NCI-H526 treated with DMSO at 0.1 percent for 48 hours (cell line): ENCODE measurements at regions not wholly inside any gene's neighbourhood (a gene's known extent, or its start where the extent isn't known, plus 50 kb on each side); places are given as distances from the start of the nearest gene placed in this dataset.
"Not testable (repeated sequence)": the region's sequence is repeated elsewhere in the genome, so short reads cannot be mapped to it uniquely, and the experiment has no call there.

ENCODE experiments used
- DNase-seq: peaks from one replicate; lab custom pipeline; 2025; lab: John Stamatoyannopoulos, UW

- DNase-seq: no peak
Measured at GRCh38 chr6:118719351-118720124, 68.1 kb upstream of the CEP85L start.

GRCh38 chr6:118718903-118719302 lies 67.5 kb upstream of the CEP85L start:
- no peak for DNase-seq

- DNase-seq: no peak
Measured at GRCh38 chr6:118718297-118718696, 66.9 kb upstream of the CEP85L start.

GRCh38 chr6:118717106-118717505 lies 65.7 kb upstream of the CEP85L start:
- DNase-seq: no peak

GRCh38 chr6:118715907-118716306 lies 64.5 kb upstream of the CEP85L start:
- not testable (repeated sequence) for DNase-seq

- DNase-seq: no peak
Measured at GRCh38 chr6:118715376-118715775, 64.0 kb upstream of the CEP85L start.

- no peak for DNase-seq
Measured at GRCh38 chr6:118714756-118715155, 63.4 kb upstream of the CEP85L start.

- no peak for DNase-seq
Measured at GRCh38 chr6:118712969-118713368, 61.6 kb upstream of the CEP85L start.

- DNase-seq: no peak
Measured at GRCh38 chr6:118710616-118711015, 59.2 kb upstream of the CEP85L start.

GRCh38 chr6:118709859-118710350 lies 58.5 kb upstream of the CEP85L start:
- DNase-seq: peak; percentile 38

GRCh38 chr6:118708744-118709143 lies 57.4 kb upstream of the CEP85L start:
- no peak for DNase-seq

- DNase-seq: no peak
Measured at GRCh38 chr6:118708055-118708454, 56.7 kb upstream of the CEP85L start.

GRCh38 chr6:118706702-118707101 lies 55.3 kb upstream of the CEP85L start:
- no peak for DNase-seq

GRCh38 chr6:118705544-118706491 lies 54.4 kb upstream of the CEP85L start:
- no peak for DNase-seq

- DNase-seq: no peak
Measured at GRCh38 chr6:118704915-118705314, 53.5 kb upstream of the CEP85L start.

- DNase-seq: not testable (repeated sequence)
Measured at GRCh38 chr6:118701260-118701659, 49.9 kb upstream of the CEP85L start.
